HG03378 (cell line): ENCODE measurements at regions not wholly inside any gene's neighbourhood (a gene's known extent, or its start where the extent isn't known, plus 50 kb on each side); places are given as distances from the start of the nearest gene placed in this dataset.

Source experiments
- ATAC-seq: cut with Tn5 transposase; IDR thresholded peaks from one replicate; pipeline ENCODE4 v1.9.1; 2021; ENCODE audit warnings: mild to moderate bottlenecking, moderate library complexity; ENCODE audit not compliant: unreplicated experiment

- ATAC-seq, result no peak
Observed at GRCh38 chr4:180565856-180566431, 1677.3 kb upstream of the TENM3 start.

- no peak for ATAC-seq
Observed at GRCh38 chr4:180566492-180566891, 1676.7 kb upstream of the TENM3 start.

- no peak for ATAC-seq
Observed at GRCh38 chr4:180567080-180567479, 1676.1 kb upstream of the TENM3 start.

GRCh38 chr4:180571516-180572055 lies 1671.6 kb upstream of the TENM3 start:
- no peak for ATAC-seq

DNA sequence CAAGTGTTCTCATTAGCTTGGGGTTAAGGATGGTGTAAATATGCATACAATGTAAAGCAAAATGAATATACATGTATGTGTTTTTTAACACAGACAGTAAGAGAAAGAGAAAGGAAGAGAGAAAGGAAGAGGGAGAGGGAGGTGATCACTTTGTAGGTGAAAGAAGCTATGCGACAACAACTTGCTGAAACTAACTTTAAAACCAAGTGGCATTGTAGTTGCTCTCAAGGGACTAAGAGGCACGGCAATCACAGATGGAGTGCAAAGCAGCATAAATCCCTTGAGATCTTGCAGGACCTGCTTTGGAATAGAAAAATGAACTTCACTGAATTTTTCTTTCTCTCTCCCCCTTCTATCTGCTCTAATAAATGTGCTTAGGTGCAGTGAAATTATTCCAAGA lies 1665.0 kb upstream of the TENM3 start:
- ATAC-seq, result no peak

DNA sequence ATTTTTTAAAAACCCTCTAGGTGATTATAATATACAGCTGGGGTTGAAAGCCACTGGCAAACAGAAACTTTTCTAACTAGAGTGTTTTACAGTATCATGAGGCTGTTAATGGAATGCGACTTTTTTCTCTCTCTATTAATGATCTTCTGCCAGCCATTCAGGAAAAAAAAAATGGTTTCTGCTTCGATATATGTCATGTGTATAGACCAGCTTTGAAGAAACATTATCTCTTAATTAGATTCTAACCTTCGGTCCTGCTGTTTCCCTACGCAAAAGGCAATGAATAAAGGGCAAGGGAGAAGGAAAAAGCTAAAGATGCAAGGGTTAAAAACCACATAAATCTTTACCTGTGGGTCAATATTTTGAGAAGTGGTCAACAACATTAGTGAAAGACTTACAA lies 1662.1 kb upstream of the TENM3 start:
- ATAC-seq, result no peak

DNA sequence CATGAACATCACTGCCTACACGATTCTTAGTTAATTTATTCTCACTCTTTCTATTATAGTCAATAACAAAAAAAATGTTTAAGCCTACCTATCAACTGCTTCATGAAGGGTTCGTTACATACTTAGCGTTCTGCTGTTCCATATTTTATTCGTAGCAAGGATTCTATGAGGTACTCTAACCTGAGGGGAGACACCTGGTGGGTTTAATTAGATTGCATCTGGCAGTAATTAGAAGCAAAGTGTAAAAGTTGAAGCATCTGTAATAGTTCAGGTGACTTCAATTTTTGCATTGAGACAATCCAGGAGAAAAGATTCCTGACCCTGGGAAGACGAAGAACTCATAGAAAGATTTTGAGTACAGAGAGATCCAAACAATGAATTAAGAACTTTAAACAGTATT lies 1655.8 kb upstream of the TENM3 start:
- ATAC-seq, result no peak

DNA sequence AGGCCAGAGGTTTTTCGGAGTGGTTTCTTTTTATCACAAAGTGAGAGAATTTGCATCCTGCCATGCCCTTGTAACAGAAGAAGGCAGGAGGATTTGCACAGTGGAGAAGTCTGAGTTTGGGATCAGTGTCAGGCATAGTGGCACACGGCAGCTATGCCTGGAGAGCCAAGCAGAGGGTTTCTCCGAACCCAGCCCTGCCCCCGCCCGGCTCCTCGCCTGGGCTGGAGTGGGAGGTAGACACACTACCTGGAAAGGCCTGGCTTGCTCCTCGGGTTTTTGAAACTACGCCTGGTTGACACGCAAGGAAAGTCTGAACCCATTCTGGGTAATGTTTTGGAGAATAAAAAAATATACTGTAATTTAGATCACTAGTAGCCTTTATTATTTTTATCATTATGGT lies 1653.6 kb upstream of the TENM3 start:
- no peak for ATAC-seq

GRCh38 chr4:180596888-180597483 lies 1646.2 kb upstream of the TENM3 start:
- ATAC-seq, result no peak

GRCh38 chr4:180598281-180598680 lies 1644.9 kb upstream of the TENM3 start:
- ATAC-seq, result no peak

GRCh38 chr4:180603791-180604190 lies 1639.4 kb upstream of the TENM3 start:
- ATAC-seq, result no peak

GRCh38 chr4:180610324-180610723 lies 1632.9 kb upstream of the TENM3 start:
- ATAC-seq, result no peak

DNA sequence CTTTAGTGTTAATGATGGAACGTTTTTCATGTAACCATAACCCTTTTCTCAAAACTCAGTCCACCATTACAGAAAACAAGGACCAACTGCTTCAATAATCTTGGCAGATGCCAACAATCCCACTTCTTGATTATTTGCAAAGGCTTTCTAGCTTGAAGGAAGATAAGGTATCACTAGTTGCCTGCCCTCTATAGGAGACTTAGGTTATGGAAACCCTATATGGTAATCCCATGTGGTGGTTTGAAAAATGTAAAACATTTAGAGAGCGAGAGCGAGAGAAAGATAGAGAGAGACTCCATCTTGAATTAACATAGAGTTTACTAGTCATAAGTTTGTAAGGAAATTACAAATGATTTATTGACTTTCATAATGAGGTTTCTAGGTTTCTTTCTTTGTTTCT lies 1627.5 kb upstream of the TENM3 start:
- ATAC-seq, result no peak

- no peak for ATAC-seq
Observed at GRCh38 chr4:180617196-180617595, 1626.0 kb upstream of the TENM3 start.

- no peak for ATAC-seq
Observed at GRCh38 chr4:180618396-180618795, 1624.8 kb upstream of the TENM3 start.

- no peak for ATAC-seq
Observed at GRCh38 chr4:180619440-180619839, 1623.8 kb upstream of the TENM3 start.

GRCh38 chr4:180622254-180622653 lies 1620.9 kb upstream of the TENM3 start:
- ATAC-seq, result no peak

- ATAC-seq, result no peak
Observed at GRCh38 chr4:180625653-180626052, 1617.5 kb upstream of the TENM3 start.

DNA sequence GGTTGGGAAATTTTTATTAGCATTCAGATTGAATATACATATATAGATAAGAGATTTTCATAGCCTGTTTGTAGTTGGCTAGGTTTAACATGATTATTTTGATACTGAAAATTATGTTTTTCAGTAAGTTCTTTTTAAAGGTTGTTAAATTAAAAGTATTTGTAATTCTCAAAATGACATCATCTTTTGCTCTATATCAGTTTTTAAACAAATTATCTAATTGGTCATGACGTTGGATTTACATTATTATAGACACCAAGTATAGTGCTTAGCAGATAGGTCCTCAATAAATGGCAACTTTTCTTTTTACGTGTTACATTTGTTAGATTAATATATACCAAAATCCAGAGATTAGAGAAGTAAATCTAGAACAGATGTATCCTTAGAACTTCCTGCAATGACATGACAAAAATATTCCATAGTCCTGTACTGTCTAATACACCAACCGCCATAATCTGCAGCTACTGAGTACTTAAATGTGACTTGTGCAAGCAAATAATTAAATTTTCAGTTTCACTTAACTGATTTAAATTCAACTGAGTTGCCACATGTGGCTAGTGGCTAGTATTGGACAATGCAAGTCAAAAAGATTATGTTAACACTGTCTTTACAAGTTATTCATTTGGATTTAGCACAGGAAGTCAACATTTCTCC lies 1613.1 kb upstream of the TENM3 start:
- ATAC-seq, result no peak

GRCh38 chr4:180634306-180634705 lies 1608.9 kb upstream of the TENM3 start:
- ATAC-seq, result no peak

- ATAC-seq, result no peak
Observed at GRCh38 chr4:180635281-180635680, 1607.9 kb upstream of the TENM3 start.

GRCh38 chr4:180636696-180637404 lies 1606.4 kb upstream of the TENM3 start:
- ATAC-seq, result no peak
